Epithelial cell of proximal tubule (primary cell): ENCODE measurements at regions not wholly inside any gene's neighbourhood (a gene's known extent, or its start where the extent isn't known, plus 50 kb on each side); places are given as distances from the start of the nearest gene placed in this dataset.

ENCODE experiments used
- DNase-seq: peaks from one replicate; pipeline ENCODE4 v3.0.0-alpha.2; 2011; ENCODE audit warnings: low read depth
- H3K4me3 ChIP-seq: 2 replicates; pipeline ENCODE4 v1.5.1; 2011; ENCODE audit warnings: low read depth, mild to moderate bottlenecking, low read length
- TF ChIP-seq, protein P1 (sequence below): conservative IDR thresholded peaks from 2 replicates; pipeline ENCODE4 v1.5.1; 2012; ENCODE audit warnings: low read depth, mild to moderate bottlenecking, low read length

DNA sequence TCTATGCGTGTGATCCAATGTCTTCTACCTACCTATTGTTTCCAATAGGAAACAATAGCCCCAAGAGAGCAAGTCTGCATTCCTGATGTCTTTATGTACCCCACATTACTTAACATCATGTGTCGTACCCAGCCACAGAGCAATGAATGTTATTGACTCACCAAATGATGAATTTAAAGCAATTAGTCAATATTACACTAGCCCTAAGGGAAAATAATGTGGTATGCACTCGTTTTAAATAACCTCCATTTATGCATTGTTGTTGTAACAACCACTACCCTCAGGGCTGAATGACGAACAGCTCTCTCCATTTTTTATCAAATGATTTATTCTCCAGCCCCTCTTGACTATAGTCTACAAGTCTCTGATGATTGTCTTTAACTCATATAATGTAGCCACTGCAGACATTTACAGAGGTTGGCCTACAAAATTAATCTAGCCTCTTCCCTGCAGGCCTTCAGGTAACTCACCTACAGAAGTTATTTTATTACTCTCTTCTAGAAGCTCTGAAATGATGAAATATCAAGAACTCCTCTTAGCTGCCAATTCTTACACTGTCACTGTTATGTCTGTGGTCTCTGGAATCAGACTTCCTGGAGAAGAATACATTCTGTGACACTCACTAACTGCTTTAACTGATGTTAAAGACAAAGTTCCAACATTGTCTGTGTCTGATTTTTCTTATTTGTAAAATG lies 601.7 kb upstream of the GRIA3 start:
- H3K4me3 ChIP-seq = no peak overlapping the region
- TF ChIP-seq, protein P1, sequence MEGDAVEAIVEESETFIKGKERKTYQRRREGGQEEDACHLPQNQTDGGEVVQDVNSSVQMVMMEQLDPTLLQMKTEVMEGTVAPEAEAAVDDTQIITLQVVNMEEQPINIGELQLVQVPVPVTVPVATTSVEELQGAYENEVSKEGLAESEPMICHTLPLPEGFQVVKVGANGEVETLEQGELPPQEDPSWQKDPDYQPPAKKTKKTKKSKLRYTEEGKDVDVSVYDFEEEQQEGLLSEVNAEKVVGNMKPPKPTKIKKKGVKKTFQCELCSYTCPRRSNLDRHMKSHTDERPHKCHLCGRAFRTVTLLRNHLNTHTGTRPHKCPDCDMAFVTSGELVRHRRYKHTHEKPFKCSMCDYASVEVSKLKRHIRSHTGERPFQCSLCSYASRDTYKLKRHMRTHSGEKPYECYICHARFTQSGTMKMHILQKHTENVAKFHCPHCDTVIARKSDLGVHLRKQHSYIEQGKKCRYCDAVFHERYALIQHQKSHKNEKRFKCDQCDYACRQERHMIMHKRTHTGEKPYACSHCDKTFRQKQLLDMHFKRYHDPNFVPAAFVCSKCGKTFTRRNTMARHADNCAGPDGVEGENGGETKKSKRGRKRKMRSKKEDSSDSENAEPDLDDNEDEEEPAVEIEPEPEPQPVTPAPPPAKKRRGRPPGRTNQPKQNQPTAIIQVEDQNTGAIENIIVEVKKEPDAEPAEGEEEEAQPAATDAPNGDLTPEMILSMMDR = no peak
- no peak for DNase-seq

DNA sequence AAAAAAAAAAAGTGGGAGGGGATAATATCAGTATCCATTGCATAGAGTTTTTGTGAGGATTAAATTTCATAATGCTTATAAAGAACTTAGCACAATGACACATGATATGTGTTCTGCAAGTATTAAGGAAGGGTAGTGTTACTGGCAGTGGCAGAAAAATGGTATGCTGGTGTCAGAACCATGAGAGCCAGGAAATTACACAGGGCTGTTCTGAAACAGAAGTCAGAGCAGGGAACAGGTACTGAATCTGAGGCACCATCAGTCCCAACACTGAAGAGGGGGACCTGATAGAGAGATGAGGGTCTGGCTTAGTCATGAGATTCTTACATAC lies 601.1 kb upstream of the GRIA3 start:
- no peak overlapping the region for H3K4me3 ChIP-seq
- TF ChIP-seq, protein P1 = no peak
- no peak for DNase-seq

DNA sequence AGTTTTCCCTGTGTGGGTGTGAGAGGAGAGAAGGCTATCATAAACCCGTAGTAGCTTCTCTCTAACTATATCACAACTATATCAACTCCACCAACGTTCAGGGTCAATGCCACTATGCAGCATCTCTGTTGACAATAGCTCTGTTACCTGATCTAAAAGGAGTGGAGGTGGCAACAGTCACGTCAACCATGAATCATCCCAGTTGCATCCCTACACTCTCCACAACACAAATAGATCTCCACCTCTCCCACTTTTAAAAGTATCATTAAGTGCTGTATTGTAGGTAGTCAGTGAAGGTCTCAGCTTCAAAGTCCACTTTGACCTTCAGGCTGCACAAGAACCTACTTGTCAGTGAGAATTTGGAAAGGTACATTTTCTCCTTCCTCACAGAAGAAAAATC lies 600.5 kb upstream of the GRIA3 start:
- TF ChIP-seq, protein P1 = no peak
- H3K4me3 ChIP-seq = no peak overlapping the region
- no peak for DNase-seq

DNA sequence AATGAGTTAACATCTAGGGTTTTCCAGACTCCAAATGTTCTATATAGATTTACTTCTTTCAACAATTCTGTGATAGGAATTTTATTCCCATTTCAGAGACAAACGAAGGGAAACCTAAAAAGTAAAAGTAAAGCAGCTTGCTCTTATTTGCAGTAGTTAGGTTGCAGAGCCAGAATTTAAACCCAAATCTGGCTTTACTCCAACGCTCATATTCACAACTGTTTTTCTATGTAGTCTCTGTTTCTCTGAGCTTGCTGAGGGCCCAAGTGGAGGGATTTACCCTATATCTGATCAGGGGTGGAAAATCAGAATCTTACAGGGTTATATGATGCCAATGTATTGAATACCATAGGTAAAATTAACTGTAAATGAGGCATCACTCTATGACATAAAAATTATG lies 599.1 kb upstream of the GRIA3 start:
- TF ChIP-seq, protein P1 = no peak
- no peak for DNase-seq
- no peak overlapping the region for H3K4me3 ChIP-seq

DNA sequence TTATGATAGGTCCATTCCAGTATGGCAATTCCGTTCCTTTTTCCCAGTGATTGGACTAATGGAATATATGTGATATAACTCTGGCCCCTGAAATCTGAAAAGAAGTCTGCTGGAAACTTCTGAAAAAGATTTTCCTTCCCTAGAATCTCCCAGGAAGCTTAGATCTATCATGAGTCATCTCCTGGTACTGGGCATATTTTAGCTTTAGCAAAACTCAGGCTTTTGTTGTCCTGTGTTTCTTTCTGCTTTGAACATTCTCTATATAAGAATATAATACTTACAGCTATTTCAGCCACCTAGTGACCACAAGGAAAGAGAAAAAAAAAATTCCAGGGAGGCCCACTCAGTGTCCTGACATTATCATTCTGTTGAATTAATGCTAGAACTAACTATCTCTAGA lies 597.2 kb upstream of the GRIA3 start:
- TF ChIP-seq, protein P1 = no peak
- DNase-seq = no peak
- no peak overlapping the region for H3K4me3 ChIP-seq

DNA sequence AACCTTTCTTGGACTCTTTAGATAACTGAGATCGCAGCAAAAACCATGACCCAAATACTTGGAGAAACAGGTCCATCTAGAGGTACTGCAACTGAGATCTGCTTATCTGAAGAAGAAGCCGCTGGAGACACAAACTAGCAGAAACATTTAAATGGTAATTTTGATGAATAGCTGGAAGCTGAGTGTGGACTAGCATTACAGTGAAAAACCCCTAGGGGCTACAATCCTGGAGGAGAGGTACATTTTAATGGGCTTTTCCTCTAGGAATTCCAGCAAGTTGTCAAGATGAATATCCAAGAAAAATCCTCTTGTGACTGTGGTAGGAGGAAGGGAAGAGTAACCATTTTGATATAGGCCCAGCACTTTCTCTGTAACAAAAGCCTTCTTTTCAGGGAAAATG lies 592.5 kb upstream of the GRIA3 start:
- no peak overlapping the region for H3K4me3 ChIP-seq
- no peak for DNase-seq
- TF ChIP-seq, protein P1 = no peak

DNA sequence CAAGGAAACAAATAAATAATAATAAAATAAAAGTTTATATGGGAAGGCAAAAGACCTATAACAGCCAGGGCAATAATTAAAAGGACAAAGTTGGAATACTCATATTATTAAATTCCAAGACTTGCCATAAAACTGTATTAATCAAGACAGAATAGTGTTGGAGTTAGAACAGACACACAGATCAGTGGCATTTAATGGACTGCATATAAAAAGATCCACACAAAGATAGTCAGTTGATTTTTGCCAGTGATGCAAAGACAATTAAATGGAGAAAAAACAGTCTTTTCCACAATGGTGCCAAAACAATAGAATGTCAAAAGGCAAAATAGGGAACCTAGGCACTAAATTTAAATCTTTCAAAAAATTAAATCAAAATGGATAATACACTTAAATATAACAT lies 587.1 kb upstream of the GRIA3 start:
- H3K4me3 ChIP-seq = no peak overlapping the region
- no peak for DNase-seq
- TF ChIP-seq, protein P1 = no peak
